Breast epithelium (tissue), 3 donors: ENCODE measurements at regions not wholly inside any gene's neighbourhood (a gene's known extent, or its start where the extent isn't known, plus 50 kb on each side); places are given as distances from the start of the nearest gene placed in this dataset.

Experiments
- CTCF ChIP-seq, 3 donors: fragments of 450-650 bp; IDR thresholded peaks; one replicate each; pipeline ENCODE4 v1.5.1; 2016 to 2017; ENCODE audit warnings: antibody characterized with exemption in 3 of 3, mild to moderate bottlenecking in 3 of 3, moderate library complexity in 3 of 3
- POLR2A ChIP-seq: fragments of 450-650 bp; IDR thresholded peaks from one replicate; pipeline ENCODE4 v1.6.1; 2016; ENCODE audit warnings: antibody characterized with exemption, mild to moderate bottlenecking, moderate library complexity
- POLR2AphosphoS5 ChIP-seq, 3 donors: sonication (generic); formaldehyde crosslinking; IDR thresholded peaks; one replicate each; pipeline ENCODE4 v1.6.1; 2017; ENCODE audit warnings: antibody characterized with exemption in 3 of 3

- TF ChIP-seq CTCF (IDR thresholded peaks at IDR 0.05) (no peak), POLR2A (no peak), POLR2AphosphoS5 (IDR thresholded peaks at IDR 0.05) (no peak)
Measured at GRCh38 chr4:112840061-112840460, 203.1 kb downstream of the LARP7 start.
